Effector memory CD8-positive, alpha-beta T cell (primary cell): ENCODE measurements at regions not wholly inside any gene's neighbourhood (a gene's known extent, or its start where the extent isn't known, plus 50 kb on each side); places are given as distances from the start of the nearest gene placed in this dataset.

Experiments
- ATAC-seq: fragments of 150-1000 bp; cut with Tn5 transposase; replicated peaks from 2 replicates; pipeline ENCODE4 v1.10.0; 2021; ENCODE audit warnings: mild to moderate bottlenecking, moderate library complexity
- DNase-seq, 3 experiments: peaks; one replicate each; pipeline ENCODE4 v3.0.0; 2021
- H3K27ac Mint-ChIP-seq, 2 donors: one replicate each; pipeline ENCODE4 v1.8.0; 2022; ENCODE audit warnings: mild to moderate bottlenecking in 2 of 2, mixed read lengths in 2 of 2, moderate library complexity in 2 of 2
- H3K27me3 Mint-ChIP-seq, 2 donors: one replicate each; pipeline ENCODE4 v1.8.0; 2022; ENCODE audit warnings: mixed read lengths in 2 of 2
- H3K36me3 Mint-ChIP-seq: one replicate; pipeline ENCODE4 v1.8.0; 2022; ENCODE audit warnings: mild to moderate bottlenecking, moderate library complexity, mixed read lengths; ENCODE audit not compliant: insufficient read depth
- H3K4me1 Mint-ChIP-seq, 2 donors: one replicate each; pipeline ENCODE4 v1.8.0; 2022; ENCODE audit warnings: low read depth in 2 of 2, mixed read lengths in 2 of 2
- H3K4me3 Mint-ChIP-seq, 2 donors: one replicate each; pipeline ENCODE4 v1.8.0; 2022; ENCODE audit warnings: mild to moderate bottlenecking in 2 of 2, mixed read lengths in 2 of 2, moderate library complexity in 2 of 2
- H3K9me3 Mint-ChIP-seq, 2 donors: one replicate each; pipeline ENCODE4 v1.8.0; 2022; ENCODE audit warnings: mixed read lengths in 2 of 2

GRCh38 chr14:44204061-44204835 lies 302.8 kb downstream of the FSCB start:
- Mint-ChIP-seq H3K4me1 (no peaks in the 10 kb centered on the region), H3K36me3 (no peaks in the 10 kb centered on the region), H3K27me3 (no peaks in the 10 kb centered on the region), H3K4me3 (no peak overlapping the region), H3K27ac (no peak overlapping the region), H3K9me3 (peaks cover 0 to 8% of the 10 kb centered on the region in 2 donors)
- ATAC-seq (no peak), DNase-seq (no peak)

- ATAC-seq (no peak), DNase-seq (no peak)
- Mint-ChIP-seq H3K4me1 (no peaks in the 10 kb centered on the region), H3K27ac (no peak overlapping the region), H3K4me3 (no peak overlapping the region), H3K9me3 (peaks cover 5% of the 10 kb centered on the region in 2 donors), H3K27me3 (no peaks in the 10 kb centered on the region), H3K36me3 (no peaks in the 10 kb centered on the region)
These were observed 326.1 kb downstream of the FSCB start for GRCh38 chr14:44180975-44181374.

GRCh38 chr14:44170556-44170955 lies 336.5 kb downstream of the FSCB start:
- peaks cover 10 to 26% of the 10 kb centered on the region in 2 donors for H3K9me3 Mint-ChIP-seq
- no peak for DNase-seq
- no peak overlapping the region for H3K27ac Mint-ChIP-seq
- H3K4me3 Mint-ChIP-seq, result no peak overlapping the region
- H3K36me3 Mint-ChIP-seq, result no peaks in the 10 kb centered on the region
- no peak for ATAC-seq
- H3K4me1 Mint-ChIP-seq, result no peaks in the 10 kb centered on the region
- H3K27me3 Mint-ChIP-seq, result no peaks in the 10 kb centered on the region

GRCh38 chr14:44170101-44170500 lies 337.0 kb downstream of the FSCB start:
- ATAC-seq (no peak), DNase-seq (no peak)
- Mint-ChIP-seq H3K27me3 (no peaks in the 10 kb centered on the region), H3K36me3 (no peaks in the 10 kb centered on the region), H3K27ac (no peak overlapping the region), H3K4me1 (no peaks in the 10 kb centered on the region), H3K4me3 (no peak overlapping the region), H3K9me3 (peaks cover 8 to 23% of the 10 kb centered on the region in 2 donors)

GRCh38 chr14:44168566-44168965 lies 338.5 kb downstream of the FSCB start:
- DNase-seq, result no peak
- Mint-ChIP-seq H3K27me3 (no peaks in the 10 kb centered on the region), H3K9me3 (peaks cover 6 to 12% of the 10 kb centered on the region in 2 donors), H3K36me3 (no peaks in the 10 kb centered on the region), H3K27ac (no peak overlapping the region), H3K4me1 (no peaks in the 10 kb centered on the region), H3K4me3 (no peak overlapping the region)
- no peak for ATAC-seq

- ATAC-seq (no peak), DNase-seq (no peak)
- H3K27me3 Mint-ChIP-seq, result no peaks in the 10 kb centered on the region
These were observed 340.5 kb downstream of the FSCB start for GRCh38 chr14:44166611-44167010.

GRCh38 chr14:44165936-44166335 lies 341.1 kb downstream of the FSCB start:
- peaks cover 6 to 12% of the 10 kb centered on the region in 2 donors for H3K9me3 Mint-ChIP-seq
- H3K36me3 Mint-ChIP-seq, result no peaks in the 10 kb centered on the region
- no peaks in the 10 kb centered on the region for H3K27me3 Mint-ChIP-seq
- H3K27ac Mint-ChIP-seq, result no peak overlapping the region
- H3K4me1 Mint-ChIP-seq, result no peaks in the 10 kb centered on the region
- no peak overlapping the region for H3K4me3 Mint-ChIP-seq
- ATAC-seq, result no peak
- DNase-seq, result no peak

More at GRCh38 chr14:44166611-44167010, 340.5 kb downstream of the FSCB start:
- peaks cover 6 to 12% of the 10 kb centered on the region in 2 donors for H3K9me3 Mint-ChIP-seq
- H3K27ac Mint-ChIP-seq, result no peak overlapping the region
- no peaks in the 10 kb centered on the region for H3K36me3 Mint-ChIP-seq
- no peaks in the 10 kb centered on the region for H3K4me1 Mint-ChIP-seq
- no peak overlapping the region for H3K4me3 Mint-ChIP-seq

- Mint-ChIP-seq H3K36me3 (no peaks in the 10 kb centered on the region), H3K4me1 (no peaks in the 10 kb centered on the region), H3K9me3 (peaks cover 6 to 12% of the 10 kb centered on the region in 2 donors), H3K4me3 (no peak overlapping the region), H3K27me3 (no peaks in the 10 kb centered on the region), H3K27ac (no peak overlapping the region)
- ATAC-seq, result no peak
- no peak for DNase-seq
These were observed 341.8 kb downstream of the FSCB start for GRCh38 chr14:44165286-44165685.

- ATAC-seq, result no peak
- no peaks in the 10 kb centered on the region for H3K4me1 Mint-ChIP-seq
- no peak for DNase-seq
- peaks cover 6 to 12% of the 10 kb centered on the region in 2 donors for H3K9me3 Mint-ChIP-seq
- H3K27me3 Mint-ChIP-seq, result no peaks in the 10 kb centered on the region
- no peaks in the 10 kb centered on the region for H3K36me3 Mint-ChIP-seq
- no peak overlapping the region for H3K4me3 Mint-ChIP-seq
- no peak overlapping the region for H3K27ac Mint-ChIP-seq
These were observed 343.1 kb downstream of the FSCB start for GRCh38 chr14:44163946-44164345.

- H3K4me1 Mint-ChIP-seq, result no peaks in the 10 kb centered on the region
- peaks cover 2 to 14% of the 10 kb centered on the region in 2 donors for H3K9me3 Mint-ChIP-seq
- DNase-seq (no peak), ATAC-seq (no peak)
- H3K4me3 Mint-ChIP-seq, result no peak overlapping the region
- H3K27me3 Mint-ChIP-seq, result no peaks in the 10 kb centered on the region
- H3K27ac Mint-ChIP-seq, result no peak overlapping the region
- no peaks in the 10 kb centered on the region for H3K36me3 Mint-ChIP-seq
These were observed 344.9 kb downstream of the FSCB start for GRCh38 chr14:44162197-44162596.

GRCh38 chr14:44154874-44155273 lies 352.2 kb downstream of the FSCB start:
- ATAC-seq (no peak), DNase-seq (no peak)
- no peak overlapping the region for H3K27ac Mint-ChIP-seq
- H3K9me3 Mint-ChIP-seq, result peaks cover 11 to 15% of the 10 kb centered on the region in 2 donors
- H3K4me3 Mint-ChIP-seq, result no peak overlapping the region
- H3K27me3 Mint-ChIP-seq, result no peaks in the 10 kb centered on the region
- no peaks in the 10 kb centered on the region for H3K4me1 Mint-ChIP-seq
- H3K36me3 Mint-ChIP-seq, result no peaks in the 10 kb centered on the region

- H3K4me3 Mint-ChIP-seq, result no peak overlapping the region
- no peak overlapping the region for H3K27ac Mint-ChIP-seq
- H3K9me3 Mint-ChIP-seq, result peaks cover 11 to 15% of the 10 kb centered on the region in 2 donors
- DNase-seq, result no peak
- no peaks in the 10 kb centered on the region for H3K4me1 Mint-ChIP-seq
- H3K36me3 Mint-ChIP-seq, result no peaks in the 10 kb centered on the region
- H3K27me3 Mint-ChIP-seq, result no peaks in the 10 kb centered on the region
- no peak for ATAC-seq
These were observed 352.6 kb downstream of the FSCB start for GRCh38 chr14:44154446-44154845.

- no peak for DNase-seq
- Mint-ChIP-seq H3K27me3 (no peaks in the 10 kb centered on the region), H3K36me3 (no peaks in the 10 kb centered on the region), H3K27ac (no peak overlapping the region), H3K4me1 (no peaks in the 10 kb centered on the region), H3K4me3 (no peak overlapping the region), H3K9me3 (peaks cover 0 to 11% of the 10 kb centered on the region in 2 donors)
- no peak for ATAC-seq
These were observed 355.8 kb downstream of the FSCB start for GRCh38 chr14:44151130-44151820.

GRCh38 chr14:44149597-44149996 lies 357.5 kb downstream of the FSCB start:
- no peak for ATAC-seq
- H3K27me3 Mint-ChIP-seq, result no peaks in the 10 kb centered on the region
- no peak overlapping the region for H3K27ac Mint-ChIP-seq
- no peak overlapping the region for H3K4me3 Mint-ChIP-seq
- peaks cover 0 to 6% of the 10 kb centered on the region in 2 donors for H3K9me3 Mint-ChIP-seq
- H3K36me3 Mint-ChIP-seq, result no peaks in the 10 kb centered on the region
- no peaks in the 10 kb centered on the region for H3K4me1 Mint-ChIP-seq
- DNase-seq, result no peak
